GM19023 (cell line): ENCODE measurements at regions not wholly inside any gene's neighbourhood (a gene's known extent, or its start where the extent isn't known, plus 50 kb on each side); places are given as distances from the start of the nearest gene placed in this dataset.
"Not testable (repeated sequence)": the region's sequence is repeated elsewhere in the genome, so short reads cannot be mapped to it uniquely, and the experiment has no call there.

Experiments used
- ATAC-seq: cut with Tn5 transposase; IDR thresholded peaks from one replicate; pipeline ENCODE4 v1.9.1; 2021; ENCODE audit warnings: mild to moderate bottlenecking, moderate library complexity; ENCODE audit not compliant: unreplicated experiment

DNA sequence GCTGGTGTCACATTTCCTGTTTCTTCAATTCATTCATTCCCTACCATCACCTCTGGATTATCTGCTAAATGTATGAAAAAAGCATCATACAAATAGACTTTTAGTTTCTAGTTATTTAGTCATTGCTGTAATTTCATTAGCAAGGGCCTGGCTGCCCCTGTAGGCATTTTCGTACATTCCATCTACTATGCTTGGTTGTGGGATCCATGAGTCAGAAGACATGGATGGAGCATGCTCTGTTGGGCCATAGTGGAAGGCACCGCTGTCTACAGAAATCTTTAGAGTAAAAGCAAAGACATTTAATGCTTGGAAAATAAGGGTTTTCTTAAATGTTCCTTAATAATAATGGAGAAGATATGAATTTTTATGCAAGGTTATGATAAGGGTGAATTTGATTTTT is 324.8 kb upstream of the MEIS1 start:
- ATAC-seq = no peak

DNA sequence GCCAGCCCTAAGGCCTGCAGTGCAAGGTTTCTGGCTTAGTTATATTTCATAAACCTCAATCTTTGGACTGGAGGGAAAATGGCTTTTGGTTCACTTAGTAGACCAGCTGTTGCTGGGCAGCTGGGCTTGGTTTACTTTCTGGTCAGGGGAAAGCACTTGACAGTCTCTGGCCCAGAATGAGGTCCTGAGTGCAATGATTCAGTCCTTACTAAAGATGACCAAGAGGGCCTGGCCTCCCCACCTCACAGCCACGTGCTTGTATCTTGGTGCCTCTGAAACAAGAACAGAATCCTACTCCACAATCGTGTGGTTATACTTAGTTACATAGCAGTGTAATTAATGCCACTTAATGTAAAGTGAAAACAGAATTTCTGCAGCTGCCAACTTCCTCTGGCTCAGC is 325.5 kb upstream of the MEIS1 start:
- no peak for ATAC-seq

DNA sequence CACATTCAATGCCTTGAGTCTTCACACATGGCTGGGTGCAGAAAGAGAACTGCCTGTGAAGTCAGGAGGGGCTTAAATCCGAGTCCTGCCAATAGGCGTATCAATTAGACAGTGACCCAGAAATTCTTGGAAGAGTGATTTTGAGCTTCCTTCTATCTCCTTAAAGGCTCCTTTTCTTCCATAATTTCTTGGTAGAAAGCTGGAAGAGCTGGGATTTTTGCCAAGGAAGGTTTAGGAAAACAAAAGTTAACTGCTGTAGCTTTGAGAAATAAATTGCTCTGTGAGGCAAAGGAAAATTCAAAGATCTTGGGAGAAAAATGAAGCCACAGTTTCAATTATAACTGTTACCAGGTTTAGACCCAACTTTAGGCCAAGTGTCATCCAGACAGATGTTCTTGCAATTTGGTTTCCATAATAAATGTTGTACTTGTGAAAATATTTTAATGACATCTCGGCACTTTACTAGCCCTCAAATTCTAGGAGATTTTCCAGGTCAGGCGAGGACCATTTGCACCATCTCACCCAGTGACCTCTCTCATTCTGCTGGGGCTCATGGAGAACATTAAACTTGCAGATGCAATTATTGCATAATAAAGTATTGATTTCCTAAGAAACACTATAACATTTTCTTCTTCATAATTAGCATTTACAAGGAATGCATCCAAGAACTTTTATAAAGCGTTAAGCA is 329.7 kb upstream of the MEIS1 start:
- no peak for ATAC-seq

DNA sequence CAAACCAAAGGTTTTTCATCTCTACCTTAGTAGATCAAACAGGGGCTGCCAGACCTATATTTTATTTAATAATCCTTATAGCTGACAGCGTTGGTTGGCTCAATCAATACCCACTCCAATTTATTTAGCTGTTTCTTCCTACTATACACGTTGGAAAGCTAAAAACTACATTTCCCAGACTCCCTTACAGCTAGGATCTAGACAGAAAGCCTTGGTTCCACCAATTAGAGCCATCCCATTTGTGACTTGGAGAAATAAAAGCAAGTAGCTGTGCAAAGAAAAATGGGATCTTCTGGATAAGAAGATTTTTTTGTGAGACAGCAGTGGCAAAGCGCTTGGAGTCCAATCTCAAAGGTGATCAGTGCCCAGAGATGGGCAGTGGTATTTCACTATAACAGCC is 331.3 kb upstream of the MEIS1 start:
- ATAC-seq = no peak

DNA sequence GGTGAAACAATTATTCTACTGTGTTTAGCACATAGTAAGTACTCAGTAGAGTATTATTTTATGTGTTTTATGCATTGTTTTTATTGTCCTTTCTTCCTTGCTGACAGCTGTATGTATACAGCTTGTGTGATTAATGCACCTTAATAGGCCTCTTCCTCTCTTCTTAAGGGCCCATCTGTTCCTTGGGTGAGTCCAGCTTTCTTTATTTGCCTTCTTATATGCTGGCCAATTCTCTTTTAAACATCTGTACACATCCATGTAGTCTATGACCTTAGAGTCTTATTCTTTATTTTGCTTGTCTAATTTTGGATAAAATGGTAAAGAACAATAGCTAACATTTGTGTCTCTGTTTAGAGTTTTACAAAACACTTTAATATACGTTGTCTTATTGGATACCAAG is 333.7 kb upstream of the MEIS1 start:
- no peak for ATAC-seq

DNA sequence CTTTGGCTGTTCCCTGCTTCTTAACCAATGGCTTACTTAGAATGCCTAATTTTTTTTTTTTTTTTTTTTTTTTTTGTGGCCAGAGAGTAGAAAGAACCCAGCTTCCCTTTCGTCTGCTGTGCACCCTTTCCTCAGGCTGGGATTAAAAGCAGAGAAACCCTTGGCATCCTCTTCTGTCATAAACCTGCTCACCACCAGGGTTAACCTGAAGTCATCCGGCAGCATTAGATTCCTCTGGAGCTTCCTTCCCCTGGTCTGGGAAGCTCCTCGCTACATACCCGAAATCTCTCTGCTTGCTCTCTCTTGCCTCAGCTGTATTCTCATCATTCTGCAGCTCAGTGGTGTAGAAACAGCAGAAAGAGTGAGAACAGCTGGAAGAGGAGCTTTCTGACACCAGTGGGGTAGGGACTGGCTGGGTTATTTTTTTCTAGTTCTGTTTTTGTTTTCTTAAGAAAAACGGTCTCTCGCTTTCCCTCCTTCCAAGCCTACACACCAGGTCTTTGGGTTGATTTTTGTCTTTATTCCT is 339.0 kb upstream of the MEIS1 start:
- ATAC-seq = no peak

DNA sequence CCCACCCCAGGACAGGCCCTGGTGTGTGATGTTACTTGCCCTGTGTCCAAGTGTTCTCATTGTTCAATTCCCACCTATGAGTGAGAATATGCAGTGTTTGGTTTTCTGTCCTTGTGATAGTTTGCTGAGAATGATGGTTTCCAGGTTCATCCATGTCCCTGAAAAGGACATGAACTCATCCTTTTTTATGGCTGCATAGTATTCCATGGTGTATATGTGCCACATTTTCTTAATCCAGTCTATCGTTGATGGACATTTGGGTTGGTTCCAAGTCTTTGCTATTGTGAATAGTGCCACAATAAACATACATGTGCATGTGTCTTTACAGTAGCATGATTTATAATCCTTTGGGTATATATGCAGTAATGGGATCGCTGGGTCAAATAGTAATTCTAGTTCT is 340.2 kb upstream of the MEIS1 start:
- ATAC-seq = not testable (repeated sequence)

DNA sequence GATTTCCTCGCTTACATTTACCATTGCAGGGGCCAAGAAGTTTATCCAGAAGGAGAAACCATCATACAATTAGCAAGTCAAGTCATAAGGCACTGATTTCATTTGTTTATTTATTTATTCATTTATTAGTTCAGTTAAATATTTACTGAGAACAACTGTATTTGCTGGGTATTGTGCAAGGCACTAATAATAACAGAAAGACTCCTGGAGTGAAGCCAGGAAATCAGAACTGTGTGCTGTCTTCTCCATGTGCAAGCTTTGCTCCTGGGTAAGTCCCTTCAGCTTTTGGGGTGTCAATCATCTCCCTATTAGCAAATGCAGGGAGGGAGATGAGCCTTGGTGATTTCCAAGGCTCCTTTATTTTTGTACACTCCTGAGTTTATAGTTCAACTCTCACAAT is 341.6 kb upstream of the MEIS1 start:
- ATAC-seq = no peak

DNA sequence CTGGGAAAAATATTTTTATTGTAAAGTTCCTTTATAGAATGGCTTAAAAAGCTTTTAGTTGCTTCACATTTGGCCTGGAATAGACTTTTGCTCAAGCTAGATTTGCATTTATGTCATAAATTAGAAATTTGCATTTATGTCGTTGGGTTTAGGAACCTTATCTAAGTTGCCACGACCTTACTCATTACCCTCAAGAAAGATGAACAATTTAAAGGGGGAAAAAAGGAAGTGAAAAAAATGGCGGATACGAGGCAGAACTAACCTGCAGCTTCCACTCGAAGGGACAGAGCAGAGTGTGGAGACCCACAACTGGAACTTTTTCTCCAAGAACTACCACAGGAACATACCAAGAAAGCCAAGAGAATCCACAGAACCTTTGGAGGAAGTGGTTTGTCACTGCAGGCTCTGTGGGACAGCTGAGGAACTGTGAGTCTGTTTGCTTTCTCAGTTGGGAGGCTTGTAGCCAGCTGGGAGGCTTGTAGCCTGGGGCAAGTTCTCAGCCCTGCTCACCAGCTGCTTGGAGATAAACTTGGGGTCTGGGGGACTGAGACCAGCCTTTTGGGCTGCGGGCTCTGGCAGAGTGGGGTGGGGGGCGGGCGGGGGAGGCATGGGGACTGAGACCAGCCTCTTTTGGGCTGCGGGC is 349.9 kb upstream of the MEIS1 start:
- ATAC-seq = no peak

DNA sequence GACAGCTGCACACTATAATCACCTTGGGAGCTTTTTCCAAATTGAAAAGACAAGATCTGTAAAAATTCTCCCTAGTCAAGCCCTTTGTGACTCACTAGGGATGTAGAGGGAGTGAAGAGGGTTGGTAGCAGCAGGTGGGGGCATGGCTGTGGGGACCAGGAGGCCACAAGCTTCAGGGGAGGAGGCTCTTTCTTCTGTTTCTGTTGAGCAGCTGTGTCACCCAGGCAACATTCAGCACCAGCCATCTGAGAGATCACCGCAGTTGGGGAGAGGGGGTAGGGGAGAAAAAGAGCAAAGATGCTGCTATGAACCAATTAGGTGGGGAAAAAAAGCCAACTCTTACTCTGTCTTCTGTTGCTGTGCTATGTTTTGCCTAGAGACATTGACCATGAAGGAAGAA is 352.3 kb upstream of the MEIS1 start:
- ATAC-seq = no peak

DNA sequence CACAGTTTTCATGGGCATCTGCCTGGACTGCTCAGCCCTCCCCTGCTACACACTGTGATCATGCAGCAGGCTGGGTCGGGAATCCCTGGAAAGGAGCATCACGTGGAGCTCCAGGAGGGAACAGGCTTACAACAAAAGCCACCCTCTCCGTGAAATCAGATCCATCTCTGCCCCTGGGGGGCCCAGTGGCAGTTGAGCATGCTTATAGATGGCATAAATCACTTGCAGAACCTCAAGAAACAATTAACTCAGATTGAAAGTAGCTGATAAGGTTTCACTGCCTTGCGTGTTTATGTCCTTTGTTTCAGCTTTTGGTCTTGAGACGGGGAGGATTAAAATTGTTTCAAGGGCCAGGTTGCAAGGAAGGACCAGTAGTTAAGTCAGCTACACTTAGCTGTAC is 354.8 kb upstream of the MEIS1 start:
- no peak for ATAC-seq

DNA sequence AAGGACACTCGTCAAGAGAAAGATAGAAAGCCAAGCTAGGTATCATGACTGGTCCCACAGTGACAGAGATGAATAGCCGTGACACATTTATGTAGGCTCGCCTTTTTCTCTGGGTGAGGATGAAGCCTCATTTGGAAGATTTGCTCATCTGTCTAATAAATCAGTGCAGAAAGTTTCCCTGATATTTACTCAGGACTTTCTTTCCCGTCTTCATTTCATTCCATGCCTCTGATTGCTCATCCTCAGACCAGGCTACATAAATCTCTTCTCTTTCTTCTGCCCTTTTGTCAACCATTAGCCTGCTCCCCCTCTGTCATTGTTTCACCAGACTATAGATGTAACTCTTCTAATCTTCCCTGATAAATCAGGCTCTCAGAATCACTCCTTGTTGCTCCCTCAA is 361.8 kb upstream of the MEIS1 start:
- ATAC-seq = no peak

DNA sequence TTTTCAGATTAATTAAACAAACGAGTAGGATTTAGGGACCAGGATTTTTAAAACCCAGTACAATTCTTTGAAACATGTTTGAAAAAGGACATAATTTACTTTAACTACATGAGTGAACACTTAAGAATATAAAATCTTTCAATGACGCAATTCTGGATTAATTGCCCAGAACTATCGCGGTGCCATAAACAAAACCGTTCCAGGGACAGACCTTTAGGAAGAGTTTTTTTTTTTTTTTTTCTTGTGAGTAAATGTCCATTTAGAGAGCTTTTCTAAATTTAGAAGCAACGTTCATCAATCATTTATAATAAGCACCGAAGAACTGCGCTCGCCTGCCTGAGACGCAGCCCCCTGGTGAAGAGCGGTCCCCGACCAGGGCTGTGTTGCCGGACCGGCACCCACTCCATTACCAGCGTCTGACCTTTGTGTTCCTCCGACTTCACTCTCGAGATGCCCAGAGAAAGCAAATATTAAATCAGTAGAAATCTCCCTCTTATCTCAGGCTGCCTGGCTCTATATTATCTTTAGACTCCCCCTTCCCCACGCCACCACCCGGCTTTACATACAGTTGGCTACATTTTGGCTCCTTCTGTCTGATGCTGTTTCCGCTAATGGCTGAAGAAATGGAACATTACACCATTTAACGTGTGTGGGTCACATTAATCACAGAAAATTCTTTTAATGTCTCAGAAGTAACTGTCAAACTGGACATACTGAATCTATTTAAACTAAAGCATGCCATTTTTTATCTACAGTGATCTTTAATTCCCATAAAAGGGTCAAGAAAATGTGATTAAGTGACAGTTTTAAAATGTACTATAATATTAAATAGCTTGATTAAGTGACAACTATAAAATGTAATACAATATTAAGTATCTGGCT is 364.0 kb upstream of the MEIS1 start:
- no peak for ATAC-seq

DNA sequence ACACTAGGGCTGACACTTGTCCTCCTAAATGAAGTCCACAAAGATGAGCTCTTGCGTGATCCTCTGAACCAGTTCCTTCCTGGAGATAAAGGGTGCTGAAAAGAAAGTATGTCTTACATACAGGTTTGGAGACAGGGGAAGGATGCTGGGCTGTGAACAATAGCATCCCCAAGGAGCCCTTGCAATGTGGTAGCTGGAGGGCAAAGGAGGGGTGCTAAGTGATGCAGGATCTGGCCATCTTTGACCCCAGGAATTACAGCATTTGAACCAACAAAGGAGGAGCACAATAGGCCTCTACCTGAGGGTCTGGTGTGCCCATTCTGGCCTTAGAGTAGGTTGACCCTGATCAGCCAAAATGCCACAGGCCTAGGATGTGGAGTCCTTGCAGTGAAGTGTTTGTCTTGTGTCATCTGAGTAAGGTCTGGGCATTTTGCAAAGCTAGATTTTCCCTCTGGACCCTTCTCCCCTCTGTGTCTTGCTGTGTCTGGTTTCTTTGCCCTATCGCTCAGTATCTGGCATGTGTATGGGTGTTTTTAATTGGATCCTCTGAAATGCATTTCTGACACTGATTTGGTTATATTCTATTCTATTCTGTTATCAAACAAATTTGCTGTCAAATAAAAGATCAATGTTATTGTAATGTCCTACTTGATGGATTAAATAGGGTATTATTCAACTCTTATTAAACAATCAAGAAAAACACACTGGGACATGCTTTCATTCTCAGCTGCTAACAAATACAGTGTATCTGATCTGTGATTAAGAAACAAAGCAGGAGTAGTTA is 364.8 kb upstream of the MEIS1 start:
- ATAC-seq = no peak

DNA sequence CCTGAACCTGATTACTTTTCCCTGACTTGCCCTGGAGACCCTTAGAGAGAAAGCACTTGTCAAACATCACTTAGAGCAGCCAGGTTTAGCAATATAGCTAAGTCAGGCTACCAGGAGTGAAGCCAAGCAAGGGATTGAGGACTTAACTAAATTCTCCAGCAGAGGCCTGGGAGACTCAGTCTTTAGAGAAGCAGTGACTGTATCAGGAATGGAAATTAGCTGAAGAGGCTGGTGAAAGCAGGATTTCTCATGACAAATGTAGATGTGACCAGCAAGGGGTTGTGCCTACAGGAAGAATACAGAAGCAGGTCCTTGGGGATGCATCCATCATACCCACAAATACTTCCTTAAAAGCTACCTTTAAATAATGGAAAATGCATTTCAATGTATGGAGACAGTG is 368.9 kb upstream of the MEIS1 start:
- ATAC-seq = no peak

DNA sequence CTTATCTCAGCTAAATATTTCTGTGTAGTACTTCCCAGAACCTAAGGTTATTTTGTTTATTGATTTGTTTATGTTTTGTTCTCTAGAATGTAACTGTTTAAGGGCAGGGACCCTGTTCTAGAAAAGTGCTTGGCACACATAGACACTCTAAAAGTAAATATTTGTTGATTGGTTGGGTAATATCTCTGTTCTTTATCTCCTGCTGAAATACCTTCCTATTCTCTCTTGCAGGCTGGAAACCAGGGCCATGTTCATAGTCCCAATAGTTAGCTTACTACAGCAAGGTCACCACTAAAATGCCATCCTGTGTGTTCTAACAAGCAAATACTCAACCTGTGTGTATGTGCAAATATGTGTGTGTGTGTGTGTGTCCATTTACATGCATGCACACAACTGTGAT is 375.6 kb upstream of the MEIS1 start:
- no peak for ATAC-seq

DNA sequence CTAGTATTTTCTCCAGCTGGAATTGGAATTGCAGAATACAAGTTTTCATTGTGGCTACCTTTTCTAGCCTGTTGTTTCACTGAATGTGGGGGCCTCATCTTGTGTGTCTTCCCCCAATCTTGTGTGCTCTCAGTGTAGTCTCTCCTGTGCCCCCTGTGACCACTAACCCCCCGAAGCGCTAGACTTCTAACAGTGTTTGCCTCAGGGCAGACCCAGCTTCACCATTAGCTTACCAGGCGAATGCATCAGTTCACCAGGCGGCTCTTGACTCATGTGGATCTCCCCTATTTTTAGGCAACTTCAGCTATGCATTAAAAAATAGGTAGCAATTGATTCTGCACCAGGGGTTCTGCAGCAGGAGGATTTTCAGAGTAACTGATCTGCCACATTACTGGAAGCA is 376.2 kb upstream of the MEIS1 start:
- ATAC-seq = no peak

DNA sequence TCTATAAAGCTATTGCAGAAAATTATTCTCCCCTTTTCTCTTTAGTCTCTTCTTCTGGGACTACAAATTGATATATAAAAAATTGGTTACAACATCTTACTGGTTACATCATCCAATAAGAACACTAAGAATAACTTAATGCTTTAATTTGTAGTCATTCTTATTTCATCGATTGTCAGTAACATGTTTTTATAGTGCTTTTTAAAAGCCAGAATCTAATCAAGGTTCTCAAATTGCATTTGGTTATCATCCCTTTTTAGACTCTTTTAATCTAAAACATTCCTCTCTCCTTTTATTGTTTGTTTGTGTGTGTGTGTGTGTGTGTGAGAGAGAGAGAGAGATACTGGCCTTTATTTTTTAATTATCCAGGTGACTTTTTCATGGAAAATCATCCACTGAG is 377.1 kb upstream of the MEIS1 start:
- ATAC-seq = no peak

DNA sequence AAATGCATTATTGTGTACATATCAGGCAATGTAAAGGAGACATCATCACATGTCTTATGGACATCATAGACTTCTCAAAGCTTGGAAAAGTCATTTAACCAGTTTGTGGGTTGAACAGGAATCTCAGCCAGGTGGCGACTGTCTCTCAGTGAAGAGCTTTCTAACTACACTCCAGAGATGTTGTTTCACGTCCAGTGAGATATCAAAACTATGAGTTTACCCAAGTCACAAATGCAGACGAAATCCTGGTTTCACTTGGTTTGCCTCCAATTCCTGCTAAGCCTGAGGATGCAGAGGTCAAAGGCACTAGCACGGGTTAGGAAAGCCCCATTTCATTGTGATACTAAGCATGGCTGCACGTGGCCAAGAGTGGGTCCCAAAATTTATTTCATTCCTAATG is 384.5 kb upstream of the MEIS1 start:
- no peak for ATAC-seq

DNA sequence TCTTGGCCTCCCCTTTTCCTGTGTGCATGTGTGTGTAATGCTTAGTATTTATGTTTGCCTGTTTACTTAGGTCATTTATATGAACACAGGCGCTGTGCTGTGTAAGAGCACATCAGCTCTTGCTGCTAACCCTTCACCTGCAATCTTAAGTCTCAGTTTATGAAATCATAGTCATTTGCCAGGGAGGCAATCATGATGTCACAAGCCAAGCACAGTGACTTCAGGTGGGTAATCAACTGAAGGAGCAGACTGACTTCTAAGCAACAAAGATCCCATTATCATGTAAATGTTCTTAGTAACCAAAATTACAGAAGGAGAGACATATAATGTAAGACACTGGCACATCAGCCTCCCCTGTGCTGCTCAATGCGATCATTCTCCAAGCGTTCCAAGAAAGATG is 386.3 kb upstream of the MEIS1 start:
- no peak for ATAC-seq
